SK-N-MC (cell line): ENCODE measurements at regions not wholly inside any gene's neighbourhood (a gene's known extent, or its start where the extent isn't known, plus 50 kb on each side); places are given as distances from the start of the nearest gene placed in this dataset.

ENCODE experiments used
- EZH2 ChIP-seq: fragments of 200-600 bp; sonication (generic); IDR thresholded peaks from one replicate; pipeline ENCODE4 v1.6.1; 2017; ENCODE audit warnings: antibody characterized with exemption
- FOXP2 ChIP-seq: optimal IDR thresholded peaks from 2 replicates; pipeline ENCODE3; 2011; ENCODE audit warnings: mild to moderate bottlenecking, moderate library complexity; ENCODE audit not compliant: insufficient read depth; ENCODE audit errors: extremely low read length, control extremely low read depth
- POLR2AphosphoS5 ChIP-seq: IDR thresholded peaks from 2 replicates; pipeline ENCODE4 v1.6.1; 2012; ENCODE audit warnings: mild to moderate bottlenecking, low read depth, low read length, borderline replicate concordance

- no peak for TF ChIP-seq EZH2
- TF ChIP-seq POLR2AphosphoS5 = no peak
- no peak for TF ChIP-seq FOXP2
These were observed 505.6 kb downstream of the IRX1 start for GRCh38 chr5:4101189-4101588.
